Liver (tissue), 8 donors: ENCODE measurements at regions not wholly inside any gene's neighbourhood (a gene's known extent, or its start where the extent isn't known, plus 50 kb on each side); places are given as distances from the start of the nearest gene placed in this dataset.

ENCODE experiments used
- DNase-seq: peaks from one replicate; pipeline ENCODE4 v3.0.0-alpha.2; 2017; ENCODE audit warnings: low spot score
- H3K27ac ChIP-seq, 2 donors: one replicate each; pipeline ENCODE4 v1.7.0; 2013; ENCODE audit warnings: inconsistent platforms in 2 of 2, low read length in 2 of 2, control low read depth in 1 of 2, low read depth in 1 of 2, mild to moderate bottlenecking in 1 of 2
- H3K27me3 ChIP-seq, 4 donors: one replicate each; pipeline versions ENCODE4 v1.6.1 to v1.7.0; 2013; ENCODE audit warnings: low read length in 3 of 4, inconsistent platforms in 1 of 4, mild to moderate bottlenecking in 1 of 4, moderate library complexity in 1 of 4; ENCODE audit not compliant: control insufficient read depth in 4 of 4, insufficient read depth in 4 of 4
- H3K36me3 ChIP-seq, 4 donors: one replicate each; pipeline versions ENCODE4 v1.6.1 to v1.7.0; 2013; ENCODE audit warnings: low read length in 3 of 4, mild to moderate bottlenecking in 3 of 4, low read depth in 1 of 4, moderate library complexity in 1 of 4; ENCODE audit not compliant: control insufficient read depth in 4 of 4, insufficient read depth in 3 of 4
- H3K4me1 ChIP-seq, 4 donors: one replicate each; pipeline versions ENCODE4 v1.6.1 to v1.7.0; 2013; ENCODE audit warnings: low read length in 3 of 4, mild to moderate bottlenecking in 3 of 4, moderate library complexity in 1 of 4; ENCODE audit not compliant: control insufficient read depth in 4 of 4, insufficient read depth in 4 of 4
- H3K4me3 ChIP-seq, 3 donors: one replicate each; pipeline versions ENCODE4 v1.6.1 to v1.7.0; 2013; ENCODE audit warnings: low read length in 3 of 3, control low read depth in 1 of 3, low read depth in 1 of 3, mild to moderate bottlenecking in 1 of 3
- H3K9ac ChIP-seq, 2 donors: one replicate each; pipeline ENCODE4 v1.7.0; 2013; ENCODE audit warnings: low read length in 2 of 2, mild to moderate bottlenecking in 2 of 2, moderate library complexity in 2 of 2, control low read depth in 1 of 2, low read depth in 1 of 2
- H3K9me3 ChIP-seq, 4 donors: one replicate each; pipeline versions ENCODE4 v1.6.1 to v1.7.0; 2013; ENCODE audit warnings: low read length in 3 of 4; ENCODE audit not compliant: control insufficient read depth in 4 of 4
- EGR1 ChIP-seq, 2 donors: IDR thresholded peaks; 2 replicates each; pipeline ENCODE4 v1.6.1; 2016 to 2018; ENCODE audit warnings: antibody characterized with exemption in 2 of 2, low read depth in 2 of 2
- FOXA1 ChIP-seq: IDR thresholded peaks from 2 replicates; pipeline ENCODE4 v1.6.1; 2016; ENCODE audit warnings: antibody characterized with exemption
- FOXA2 ChIP-seq: IDR thresholded peaks from 2 replicates; pipeline ENCODE4 v1.6.1; 2016; ENCODE audit warnings: antibody characterized with exemption
- GABPA ChIP-seq, 2 donors: IDR thresholded peaks in 1 of 2; conservative IDR thresholded peaks in 1 of 2; 2 replicates each; pipeline ENCODE4 v1.6.1; 2016; ENCODE audit warnings: antibody characterized with exemption in 2 of 2, mild to moderate bottlenecking in 1 of 2, moderate library complexity in 1 of 2
- HNF4A ChIP-seq, 2 donors: conservative IDR thresholded peaks; 2 replicates each; pipeline ENCODE4 v1.6.1; 2016; ENCODE audit warnings: antibody characterized with exemption in 2 of 2, mild to moderate bottlenecking in 2 of 2
- HNF4G ChIP-seq: IDR thresholded peaks from 2 replicates; pipeline ENCODE4 v1.6.1; 2016; ENCODE audit warnings: antibody characterized with exemption
- JUND ChIP-seq, 2 donors: IDR thresholded peaks; 2 replicates each; pipeline ENCODE4 v1.6.1; 2016; ENCODE audit warnings: antibody characterized with exemption in 2 of 2
- NR2F2 ChIP-seq: IDR thresholded peaks from 2 replicates; pipeline ENCODE4 v1.6.1; 2016; ENCODE audit warnings: antibody characterized with exemption
- RAD21 ChIP-seq, 2 donors: IDR thresholded peaks; 2 replicates each; pipeline ENCODE4 v1.6.1; 2016; ENCODE audit warnings: antibody characterized with exemption in 2 of 2, mild to moderate bottlenecking in 2 of 2
- RXRA ChIP-seq, 2 donors: IDR thresholded peaks; 2 replicates each; pipeline ENCODE4 v1.6.1; 2017 to 2018; ENCODE audit warnings: antibody characterized with exemption in 2 of 2, mild to moderate bottlenecking in 1 of 2
- SP1 ChIP-seq: IDR thresholded peaks from 2 replicates; pipeline ENCODE4 v1.6.1; 2018; ENCODE audit warnings: antibody characterized with exemption, mild to moderate bottlenecking
- TAF1 ChIP-seq: conservative IDR thresholded peaks from 2 replicates; pipeline ENCODE4 v1.6.1; 2016; ENCODE audit warnings: antibody characterized with exemption, mild to moderate bottlenecking
- YY1 ChIP-seq: IDR thresholded peaks from 2 replicates; pipeline ENCODE4 v1.6.1; 2016; ENCODE audit warnings: antibody characterized with exemption, mild to moderate bottlenecking
- WGBS: extraction: QIAGEN DNeasy Blood & Tissue Kit; methylation state at CpG from one replicate; pipeline ENCODE4 v1.1.7; 2013; 5-methylcytosine and 5-hydroxymethylcytosine counted together
- TF ChIP-seq, protein P1 (sequence below): IDR thresholded peaks from 2 replicates; pipeline ENCODE4 v1.6.1; 2016; ENCODE audit warnings: antibody characterized with exemption
- TF ChIP-seq, protein P2 (sequence below): IDR thresholded peaks from 2 replicates; pipeline ENCODE4 v1.6.1; 2016; ENCODE audit warnings: antibody characterized with exemption
- TF ChIP-seq, protein P3 (sequence below): IDR thresholded peaks from 2 replicates; pipeline ENCODE4 v1.6.1; 2016; ENCODE audit warnings: antibody characterized with exemption, mild to moderate bottlenecking
- TF ChIP-seq, protein P4 (sequence below): IDR thresholded peaks from 2 replicates; pipeline ENCODE4 v1.6.1; 2016; ENCODE audit warnings: antibody characterized with exemption
- TF ChIP-seq, protein P5 (sequence below): fragments of 150-350 bp; IDR thresholded peaks from 2 replicates; pipeline ENCODE4 v1.5.1; 2017; ENCODE audit warnings: improper control_type of control experiment, low read depth, low read length; ENCODE audit not compliant: missing input control
- donor health status: healthy.
- donor health status: healthy.
- donor health status: healthy.
- donor health status: healthy.
- donor health status: healthy.

DNA sequence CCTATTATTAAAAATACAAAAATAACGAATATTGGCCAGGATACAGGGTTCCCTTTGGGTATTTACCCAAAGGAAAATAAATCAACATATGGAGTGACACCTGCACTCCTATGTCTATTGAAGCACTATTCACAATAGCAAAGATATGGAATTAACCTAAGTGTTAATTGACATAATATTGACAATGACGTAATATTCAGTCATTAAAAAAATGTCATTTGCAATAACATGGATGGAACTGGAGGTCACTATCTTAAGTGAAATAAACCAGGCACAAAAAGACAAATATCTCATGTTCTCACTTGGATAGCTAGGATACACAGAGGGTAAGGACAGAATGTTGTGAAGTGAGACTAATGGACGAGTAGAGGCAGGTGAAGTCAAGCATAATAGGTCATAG, 326.3 kb upstream of the PTGER4 start:
- H3K9ac ChIP-seq = no peak overlapping the region
- peaks cover 0 to 3% (median 0%) of the 10 kb centered on the region in 4 donors for H3K27me3 ChIP-seq
- DNase-seq = no peak
- no peak overlapping the region for H3K4me3 ChIP-seq
- no peaks in the 10 kb centered on the region for H3K4me1 ChIP-seq
- TF ChIP-seq RXRA (IDR thresholded peaks at IDR 0.05) = no peak
- TF ChIP-seq, protein P1, sequence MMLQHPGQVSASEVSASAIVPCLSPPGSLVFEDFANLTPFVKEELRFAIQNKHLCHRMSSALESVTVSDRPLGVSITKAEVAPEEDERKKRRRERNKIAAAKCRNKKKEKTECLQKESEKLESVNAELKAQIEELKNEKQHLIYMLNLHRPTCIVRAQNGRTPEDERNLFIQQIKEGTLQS = no peak
- no peak for TF ChIP-seq HNF4A (conservative IDR thresholded peaks at IDR 0.05)
- no peak for TF ChIP-seq FOXA1
- TF ChIP-seq GABPA (IDR thresholded peaks at IDR 0.05 in 1 of 2, conservative IDR thresholded peaks at IDR 0.05 in 1 of 2) = no peak
- TF ChIP-seq, protein P2, sequence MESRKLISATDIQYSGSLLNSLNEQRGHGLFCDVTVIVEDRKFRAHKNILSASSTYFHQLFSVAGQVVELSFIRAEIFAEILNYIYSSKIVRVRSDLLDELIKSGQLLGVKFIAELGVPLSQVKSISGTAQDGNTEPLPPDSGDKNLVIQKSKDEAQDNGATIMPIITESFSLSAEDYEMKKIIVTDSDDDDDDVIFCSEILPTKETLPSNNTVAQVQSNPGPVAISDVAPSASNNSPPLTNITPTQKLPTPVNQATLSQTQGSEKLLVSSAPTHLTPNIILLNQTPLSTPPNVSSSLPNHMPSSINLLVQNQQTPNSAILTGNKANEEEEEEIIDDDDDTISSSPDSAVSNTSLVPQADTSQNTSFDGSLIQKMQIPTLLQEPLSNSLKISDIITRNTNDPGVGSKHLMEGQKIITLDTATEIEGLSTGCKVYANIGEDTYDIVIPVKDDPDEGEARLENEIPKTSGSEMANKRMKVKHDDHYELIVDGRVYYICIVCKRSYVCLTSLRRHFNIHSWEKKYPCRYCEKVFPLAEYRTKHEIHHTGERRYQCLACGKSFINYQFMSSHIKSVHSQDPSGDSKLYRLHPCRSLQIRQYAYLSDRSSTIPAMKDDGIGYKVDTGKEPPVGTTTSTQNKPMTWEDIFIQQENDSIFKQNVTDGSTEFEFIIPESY = no peak
- no peak for TF ChIP-seq HNF4G
- no peaks in the 10 kb centered on the region for H3K36me3 ChIP-seq
- H3K9me3 ChIP-seq = peaks cover 2 to 4% (median 2%) of the 10 kb centered on the region in 4 donors
- 73% methylated on average over 3 of the region's 3 CpGs for WGBS
- H3K27ac ChIP-seq = no peak overlapping the region

DNA sequence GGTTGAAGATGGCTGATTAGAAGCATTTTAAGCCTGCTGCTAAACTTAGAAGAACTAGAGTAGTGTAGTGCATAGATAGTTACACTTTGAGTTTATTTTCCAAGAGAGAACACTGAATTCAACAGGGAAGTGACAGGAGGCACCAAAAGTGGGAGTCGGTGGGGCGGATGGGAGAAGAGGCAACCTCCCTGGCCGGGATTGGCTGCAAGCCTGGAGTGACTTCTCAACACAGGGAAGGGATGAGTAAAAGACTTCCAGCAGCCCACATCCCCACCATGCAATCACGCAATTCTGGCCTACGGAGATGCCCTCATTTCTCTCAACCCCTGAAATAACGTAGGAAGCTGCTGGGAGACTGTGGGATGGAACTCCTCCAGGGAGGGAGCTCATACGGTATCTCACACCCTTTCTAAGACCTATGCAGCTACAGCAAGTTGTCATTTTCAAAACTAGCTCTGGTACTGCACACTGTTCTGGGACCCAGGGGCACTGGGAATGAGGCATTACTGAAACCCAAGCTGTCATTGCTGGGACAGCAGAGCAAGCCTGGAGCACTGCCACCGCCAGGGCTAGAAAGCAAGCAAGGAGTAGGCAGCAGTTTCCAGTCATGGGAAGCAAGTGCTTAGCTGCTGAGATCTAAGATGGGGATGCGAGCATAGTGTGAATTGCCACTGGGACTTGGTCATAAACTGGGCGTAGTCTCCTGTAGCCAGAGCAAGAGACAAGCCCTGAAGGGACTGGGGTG, 331.6 kb upstream of the PTGER4 start:
- 87% methylated on average over 10 of the region's 10 CpGs for WGBS
- Histone ChIP-seq H3K4me3 (no peak overlapping the region), H3K4me1 (no peaks in the 10 kb centered on the region), H3K36me3 (no peaks in the 10 kb centered on the region), H3K27me3 (no peaks in the 10 kb centered on the region), H3K27ac (no peak overlapping the region), H3K9ac (no peak overlapping the region), H3K9me3 (peaks cover 2 to 4% (median 2%) of the 10 kb centered on the region in 4 donors)
- DNase-seq = no peak
- TF ChIP-seq JUND (IDR thresholded peaks at IDR 0.05) (no peak), FOXA2 (no peak), RXRA (IDR thresholded peaks at IDR 0.05) (no peak), TAF1 (no peak), HNF4A (conservative IDR thresholded peaks at IDR 0.05) (no peak), SP1 (no peak), FOXA1 (no peak), YY1 (no peak), EGR1 (IDR thresholded peaks at IDR 0.05; ENCODE audit: low read depth in 2 of 2) (no peak), HNF4G (no peak), RAD21 (IDR thresholded peaks at IDR 0.05) (no peak), NR2F2 (no peak), GABPA (IDR thresholded peaks at IDR 0.05 in 1 of 2, conservative IDR thresholded peaks at IDR 0.05 in 1 of 2) (no peak)
- TF ChIP-seq, protein P3, sequence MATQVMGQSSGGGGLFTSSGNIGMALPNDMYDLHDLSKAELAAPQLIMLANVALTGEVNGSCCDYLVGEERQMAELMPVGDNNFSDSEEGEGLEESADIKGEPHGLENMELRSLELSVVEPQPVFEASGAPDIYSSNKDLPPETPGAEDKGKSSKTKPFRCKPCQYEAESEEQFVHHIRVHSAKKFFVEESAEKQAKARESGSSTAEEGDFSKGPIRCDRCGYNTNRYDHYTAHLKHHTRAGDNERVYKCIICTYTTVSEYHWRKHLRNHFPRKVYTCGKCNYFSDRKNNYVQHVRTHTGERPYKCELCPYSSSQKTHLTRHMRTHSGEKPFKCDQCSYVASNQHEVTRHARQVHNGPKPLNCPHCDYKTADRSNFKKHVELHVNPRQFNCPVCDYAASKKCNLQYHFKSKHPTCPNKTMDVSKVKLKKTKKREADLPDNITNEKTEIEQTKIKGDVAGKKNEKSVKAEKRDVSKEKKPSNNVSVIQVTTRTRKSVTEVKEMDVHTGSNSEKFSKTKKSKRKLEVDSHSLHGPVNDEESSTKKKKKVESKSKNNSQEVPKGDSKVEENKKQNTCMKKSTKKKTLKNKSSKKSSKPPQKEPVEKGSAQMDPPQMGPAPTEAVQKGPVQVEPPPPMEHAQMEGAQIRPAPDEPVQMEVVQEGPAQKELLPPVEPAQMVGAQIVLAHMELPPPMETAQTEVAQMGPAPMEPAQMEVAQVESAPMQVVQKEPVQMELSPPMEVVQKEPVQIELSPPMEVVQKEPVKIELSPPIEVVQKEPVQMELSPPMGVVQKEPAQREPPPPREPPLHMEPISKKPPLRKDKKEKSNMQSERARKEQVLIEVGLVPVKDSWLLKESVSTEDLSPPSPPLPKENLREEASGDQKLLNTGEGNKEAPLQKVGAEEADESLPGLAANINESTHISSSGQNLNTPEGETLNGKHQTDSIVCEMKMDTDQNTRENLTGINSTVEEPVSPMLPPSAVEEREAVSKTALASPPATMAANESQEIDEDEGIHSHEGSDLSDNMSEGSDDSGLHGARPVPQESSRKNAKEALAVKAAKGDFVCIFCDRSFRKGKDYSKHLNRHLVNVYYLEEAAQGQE = no peak
- TF ChIP-seq, protein P2 = no peak
- TF ChIP-seq, protein P4, sequence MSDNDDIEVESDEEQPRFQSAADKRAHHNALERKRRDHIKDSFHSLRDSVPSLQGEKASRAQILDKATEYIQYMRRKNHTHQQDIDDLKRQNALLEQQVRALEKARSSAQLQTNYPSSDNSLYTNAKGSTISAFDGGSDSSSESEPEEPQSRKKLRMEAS = no peak
- TF ChIP-seq, protein P5, sequence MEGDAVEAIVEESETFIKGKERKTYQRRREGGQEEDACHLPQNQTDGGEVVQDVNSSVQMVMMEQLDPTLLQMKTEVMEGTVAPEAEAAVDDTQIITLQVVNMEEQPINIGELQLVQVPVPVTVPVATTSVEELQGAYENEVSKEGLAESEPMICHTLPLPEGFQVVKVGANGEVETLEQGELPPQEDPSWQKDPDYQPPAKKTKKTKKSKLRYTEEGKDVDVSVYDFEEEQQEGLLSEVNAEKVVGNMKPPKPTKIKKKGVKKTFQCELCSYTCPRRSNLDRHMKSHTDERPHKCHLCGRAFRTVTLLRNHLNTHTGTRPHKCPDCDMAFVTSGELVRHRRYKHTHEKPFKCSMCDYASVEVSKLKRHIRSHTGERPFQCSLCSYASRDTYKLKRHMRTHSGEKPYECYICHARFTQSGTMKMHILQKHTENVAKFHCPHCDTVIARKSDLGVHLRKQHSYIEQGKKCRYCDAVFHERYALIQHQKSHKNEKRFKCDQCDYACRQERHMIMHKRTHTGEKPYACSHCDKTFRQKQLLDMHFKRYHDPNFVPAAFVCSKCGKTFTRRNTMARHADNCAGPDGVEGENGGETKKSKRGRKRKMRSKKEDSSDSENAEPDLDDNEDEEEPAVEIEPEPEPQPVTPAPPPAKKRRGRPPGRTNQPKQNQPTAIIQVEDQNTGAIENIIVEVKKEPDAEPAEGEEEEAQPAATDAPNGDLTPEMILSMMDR = no peak
